Mesenteric fat pad (tissue), 1 donor: ENCODE measurements at regions not wholly inside any gene's neighbourhood (a gene's known extent, or its start where the extent isn't known, plus 50 kb on each side); places are given as distances from the start of the nearest gene placed in this dataset.
"Not testable (repeated sequence)": the region's sequence is repeated elsewhere in the genome, so short reads cannot be mapped to it uniquely, and the experiment has no call there.

Experiments used
- DNase-seq: peaks from one replicate; pipeline ENCODE4 v3.0.0-alpha.2; 2020; ENCODE audit warnings: low spot score
- donor health status: DM: yes; HTN: yes; CAD: no.

DNA sequence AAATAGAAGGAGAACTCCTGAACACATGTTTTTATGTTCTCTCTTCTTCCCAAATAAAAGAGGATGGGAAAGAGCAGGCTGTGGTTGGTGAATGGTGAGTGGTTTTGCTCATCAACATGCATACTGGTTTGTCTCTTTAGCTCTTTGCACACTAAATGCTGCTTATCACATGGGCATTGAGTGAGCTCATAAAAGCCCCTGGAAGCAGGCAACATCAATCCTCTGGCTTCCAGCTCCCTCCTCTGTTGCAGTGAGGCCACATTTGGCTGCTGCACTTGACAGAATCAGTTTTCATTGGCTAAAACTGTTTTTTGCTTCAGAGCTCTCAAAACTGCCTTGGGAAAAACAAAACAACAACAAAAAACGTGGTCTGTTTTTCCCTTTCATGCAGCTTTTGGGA, 1308.2 kb upstream of the NRXN1 start:
- no peak for DNase-seq

DNA sequence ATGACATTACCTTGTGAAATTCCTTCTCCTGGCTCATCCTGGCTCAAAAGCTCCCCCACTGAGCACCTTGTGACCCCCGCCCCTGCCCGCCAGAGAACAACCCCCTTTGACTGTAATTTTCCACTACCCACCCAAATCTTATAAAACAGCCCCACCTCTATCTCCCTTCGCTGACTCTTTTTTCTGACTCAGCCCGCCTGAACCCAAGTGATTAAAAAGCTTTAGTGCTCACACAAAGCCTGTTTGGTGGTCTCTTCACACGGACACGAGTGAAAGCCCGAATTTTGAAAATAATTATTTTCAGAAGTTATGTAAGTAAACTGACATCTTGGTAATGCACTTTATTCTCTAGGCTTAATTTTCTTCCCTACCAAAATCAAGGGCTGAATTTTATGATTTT, 1305.9 kb upstream of the NRXN1 start:
- not testable (repeated sequence) for DNase-seq

DNA sequence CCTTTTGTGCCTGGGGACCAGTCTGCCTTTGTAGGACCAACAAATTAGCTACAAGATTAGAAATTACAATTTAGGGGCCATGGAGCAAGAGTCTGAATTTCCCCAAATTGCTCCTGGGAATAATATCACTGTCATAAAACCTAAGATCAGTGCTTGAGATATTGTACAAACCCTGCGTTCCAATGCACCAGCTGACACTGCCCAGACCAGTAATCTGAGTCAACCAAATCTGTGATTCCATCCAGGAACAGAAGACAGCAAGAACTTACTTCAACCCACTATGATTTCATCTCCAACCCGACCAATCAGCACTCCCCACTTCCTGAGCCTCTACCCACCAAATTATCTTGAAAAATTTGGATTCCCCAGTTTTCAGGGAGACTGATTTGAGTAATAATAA, 1305.0 kb upstream of the NRXN1 start:
- DNase-seq = no peak

DNA sequence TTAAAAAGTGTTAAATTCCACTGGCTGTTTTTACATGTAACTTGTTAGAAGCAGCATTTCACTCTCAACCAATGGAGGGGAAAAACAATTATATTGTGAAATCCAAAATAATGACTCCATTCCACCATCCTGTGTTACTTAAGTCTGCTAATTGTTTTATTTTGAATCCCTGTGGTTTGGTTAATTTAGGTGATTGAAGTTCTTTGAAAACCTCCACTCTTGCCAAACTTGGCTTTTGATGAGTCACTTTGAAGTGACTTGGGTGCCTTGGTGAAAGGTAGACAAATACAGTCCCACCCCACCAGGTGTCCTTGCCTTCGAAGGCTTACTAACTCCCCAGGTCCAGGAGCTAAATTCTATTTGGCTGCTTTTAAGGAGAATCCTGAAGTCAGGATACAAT, 1303.8 kb upstream of the NRXN1 start:
- no peak for DNase-seq

DNA sequence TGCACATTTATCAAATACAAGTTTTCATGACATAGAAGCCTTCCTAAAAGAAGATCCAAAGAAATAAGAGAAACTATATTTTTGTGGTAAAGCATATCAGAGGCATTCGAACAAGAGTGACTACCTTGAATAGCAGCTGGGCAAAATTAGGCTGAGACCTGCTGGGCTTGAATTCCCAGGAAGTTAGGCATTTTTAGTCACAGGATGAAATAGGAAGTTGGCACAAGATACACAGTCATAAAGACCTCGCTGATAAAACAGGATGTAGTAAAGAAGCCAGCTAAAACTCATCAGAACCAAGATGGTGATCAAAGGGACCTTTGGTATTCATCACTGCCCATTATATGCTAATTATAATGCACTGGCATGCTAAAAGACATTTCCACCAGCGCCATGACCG, 1302.3 kb upstream of the NRXN1 start:
- DNase-seq = no peak

DNA sequence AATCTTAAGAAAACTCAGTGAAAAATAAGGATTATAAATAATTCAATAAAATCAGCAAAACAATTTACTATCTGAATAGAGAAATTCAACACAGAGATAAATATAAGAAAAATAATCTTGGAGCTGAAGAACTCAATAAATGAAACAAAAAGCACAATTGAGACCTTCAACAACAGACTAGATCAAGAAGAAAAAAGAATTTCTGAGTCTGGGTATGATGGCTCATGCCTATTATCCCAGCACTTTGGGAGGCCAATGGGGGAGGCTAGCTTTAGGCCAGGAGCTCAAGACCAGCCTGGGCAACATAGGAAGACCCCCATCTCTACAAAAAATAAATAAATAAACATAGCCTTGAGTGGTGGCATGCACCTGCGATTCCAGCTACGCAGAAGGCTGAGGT, 1295.7 kb upstream of the NRXN1 start:
- DNase-seq = no peak

DNA sequence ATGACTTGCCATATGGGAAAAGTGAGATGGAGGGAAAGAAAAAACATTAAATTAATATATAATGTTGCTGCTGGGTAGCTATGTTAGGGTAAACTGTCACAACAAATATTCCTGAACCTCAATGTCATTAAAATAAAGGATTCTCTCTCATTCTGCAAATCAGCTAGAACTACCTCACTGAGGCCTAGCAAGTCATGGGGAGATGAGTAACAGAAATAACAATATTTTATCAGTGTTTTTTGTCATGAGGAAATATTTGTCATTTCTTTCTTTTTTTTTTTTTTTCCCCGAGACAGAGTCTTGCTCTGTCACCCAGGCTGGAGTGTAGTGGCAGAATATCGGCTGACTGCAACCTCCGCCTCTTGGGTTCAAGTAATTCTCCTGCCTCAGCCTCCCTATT, 1282.3 kb upstream of the NRXN1 start:
- DNase-seq = no peak

DNA sequence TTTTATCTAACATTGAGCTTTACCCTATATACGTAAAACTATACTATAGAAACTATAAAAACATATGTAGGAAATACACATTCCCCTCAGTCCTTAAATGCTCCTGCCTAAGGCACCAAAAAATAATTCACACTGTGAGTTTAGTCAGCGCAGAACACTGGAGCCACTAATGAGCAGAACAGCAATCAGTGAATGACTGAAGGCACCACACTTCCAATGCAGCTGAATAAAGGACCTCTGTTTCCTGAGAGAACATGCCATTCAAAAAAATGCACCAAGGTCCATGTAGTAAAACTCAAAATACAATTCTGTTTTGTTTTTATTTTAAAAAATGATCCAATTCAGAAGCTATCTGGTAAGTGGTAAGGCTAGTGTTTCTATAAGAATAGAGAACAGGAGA, 1280.6 kb upstream of the NRXN1 start:
- DNase-seq = no peak

DNA sequence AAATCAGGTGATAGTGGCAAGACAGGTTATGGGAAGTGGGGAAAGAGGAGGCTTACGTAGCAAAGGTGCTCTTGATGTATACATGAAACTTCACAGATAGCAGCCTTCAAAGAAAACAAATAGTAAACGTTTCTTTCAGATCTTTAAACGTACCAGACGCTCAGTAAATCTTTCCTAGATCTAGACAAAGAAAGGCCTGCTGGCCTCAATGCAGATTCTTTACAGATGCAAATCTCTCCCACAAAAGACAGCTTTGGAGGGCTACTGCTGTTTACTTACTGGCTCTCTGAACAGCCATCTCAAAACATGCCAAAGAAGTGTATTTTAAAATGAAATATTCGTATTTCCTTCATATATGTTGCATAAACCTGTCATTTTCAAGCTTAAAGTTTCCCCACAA, 1279.9 kb upstream of the NRXN1 start:
- no peak for DNase-seq

DNA sequence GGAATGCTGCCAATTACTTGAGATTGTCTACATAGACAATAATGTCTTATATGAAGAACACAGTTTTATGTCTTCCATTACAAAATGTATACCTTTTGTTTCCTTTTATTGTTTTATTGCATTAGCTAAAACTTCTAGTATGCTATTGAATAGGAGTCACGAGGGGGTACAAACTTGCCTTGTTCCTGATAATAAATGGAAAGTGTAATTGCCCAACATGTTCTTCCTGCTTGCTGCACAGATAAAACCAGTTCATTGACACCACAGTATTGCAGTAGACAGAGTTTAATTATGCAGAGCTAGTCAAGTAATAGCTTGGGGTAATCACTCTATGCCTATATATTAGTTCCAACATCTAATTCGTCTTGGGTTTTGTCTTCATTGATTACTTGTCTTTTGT, 1276.2 kb upstream of the NRXN1 start:
- no peak for DNase-seq

DNA sequence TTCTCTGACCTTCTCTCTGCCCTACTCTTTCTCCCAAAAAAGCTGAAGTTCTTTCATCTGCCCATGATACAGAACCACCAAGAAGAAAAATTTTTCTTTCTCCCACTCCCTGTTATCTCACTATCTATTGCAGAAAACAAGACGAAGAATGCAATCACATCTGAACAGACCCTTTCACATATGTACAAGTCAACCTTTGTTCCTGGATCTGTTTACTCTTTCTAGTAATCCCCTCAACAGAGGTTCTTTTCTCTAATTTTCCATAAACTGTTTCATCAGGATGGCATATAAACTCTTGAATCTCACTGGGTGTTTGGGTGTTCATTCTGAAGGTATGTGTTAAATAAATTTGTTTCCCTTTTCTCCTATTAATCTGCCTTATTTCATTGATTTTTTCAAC, 1262.7 kb upstream of the NRXN1 start:
- no peak for DNase-seq

DNA sequence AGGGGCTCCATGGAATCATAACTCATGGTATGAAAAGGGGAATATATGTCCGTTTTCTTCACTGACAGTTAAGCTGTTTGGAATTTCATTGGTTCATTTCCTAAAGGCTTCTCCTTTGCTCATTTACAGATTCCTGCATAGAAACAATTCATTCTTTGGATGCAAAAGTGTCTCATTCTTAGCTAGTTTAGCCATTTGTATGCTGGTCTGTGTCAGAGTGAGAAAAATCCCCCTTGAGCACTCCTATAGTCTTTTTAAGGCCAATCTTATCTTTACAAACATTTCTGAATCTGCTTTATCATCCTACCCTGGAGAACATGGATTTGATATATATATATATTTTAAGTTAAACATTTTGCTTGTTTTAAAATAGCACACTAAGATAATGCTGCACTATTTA, 1260.9 kb upstream of the NRXN1 start:
- no peak for DNase-seq

DNA sequence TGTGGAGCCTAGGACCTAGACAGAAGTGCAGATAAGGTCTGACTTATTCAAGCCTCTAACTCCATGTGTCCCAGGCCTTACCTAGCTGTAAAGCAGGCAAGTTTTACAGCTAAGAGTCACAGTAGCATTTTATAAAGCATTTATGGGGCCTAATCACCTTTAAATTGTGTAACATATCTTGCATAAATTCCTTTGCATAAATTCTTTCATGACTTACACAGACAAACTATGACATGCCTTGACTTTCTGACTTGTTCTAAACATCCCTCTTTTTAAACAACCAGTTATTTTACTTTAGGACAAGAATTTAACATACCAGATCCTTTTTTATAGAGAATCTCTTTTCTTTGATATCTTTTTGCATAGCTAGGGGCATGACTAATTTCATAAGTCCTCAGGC, 1257.8 kb upstream of the NRXN1 start:
- no peak for DNase-seq

DNA sequence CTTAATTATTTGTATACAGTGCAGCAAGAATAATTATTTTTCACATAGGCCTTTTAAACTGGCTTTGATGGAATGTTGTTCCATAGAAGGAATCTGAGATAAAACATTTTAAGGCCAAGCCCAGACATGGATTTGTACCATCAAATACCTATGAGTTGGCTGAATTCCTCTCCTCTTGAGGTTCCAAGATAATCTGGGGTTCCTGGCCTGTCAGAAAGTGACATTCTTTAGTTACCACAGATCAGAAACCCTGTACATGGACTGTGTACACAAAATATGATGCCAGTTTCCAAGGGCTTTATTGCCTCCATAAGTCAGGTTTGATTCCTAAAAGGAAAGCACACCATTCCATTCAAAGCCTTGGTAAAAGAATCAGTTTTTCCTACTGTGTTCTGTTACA, 1256.7 kb upstream of the NRXN1 start:
- DNase-seq = no peak

DNA sequence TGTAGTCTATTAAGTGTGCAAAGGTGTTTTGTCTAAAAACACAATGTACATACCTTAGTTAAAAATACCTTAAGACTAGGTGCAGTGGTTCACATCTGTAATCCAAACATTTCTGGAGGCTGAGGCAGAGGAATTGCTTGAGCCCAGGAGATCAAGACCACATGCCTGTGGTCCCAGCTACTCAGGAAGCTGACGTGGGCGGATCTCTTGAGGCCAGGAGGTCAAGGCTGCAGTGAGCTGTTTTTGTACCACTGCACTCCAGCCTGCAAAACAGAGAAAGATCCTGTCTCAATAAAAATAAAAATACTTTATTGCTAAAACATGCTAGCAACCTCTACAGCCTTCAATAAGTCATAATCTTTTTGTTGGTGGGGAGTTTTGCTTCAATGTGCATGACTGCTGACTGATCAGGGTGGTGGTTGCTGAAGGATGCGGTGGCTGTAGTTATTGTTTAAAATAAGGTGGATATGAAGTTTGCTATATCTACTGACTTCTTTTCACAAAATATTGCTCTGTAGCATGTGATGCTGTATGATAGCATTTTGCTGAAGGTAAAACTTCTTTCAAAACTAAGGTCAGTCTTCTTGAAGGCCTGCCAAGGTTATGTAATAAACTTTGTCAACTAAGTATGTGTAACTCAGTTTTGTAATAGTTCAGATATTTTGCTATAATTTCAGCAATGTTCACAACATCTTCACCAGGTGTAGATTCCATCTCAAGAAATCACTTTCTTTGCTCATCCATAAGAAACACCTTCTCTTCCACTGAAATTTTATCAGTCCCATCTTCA, 1238.0 kb upstream of the NRXN1 start:
- DNase-seq = no peak

DNA sequence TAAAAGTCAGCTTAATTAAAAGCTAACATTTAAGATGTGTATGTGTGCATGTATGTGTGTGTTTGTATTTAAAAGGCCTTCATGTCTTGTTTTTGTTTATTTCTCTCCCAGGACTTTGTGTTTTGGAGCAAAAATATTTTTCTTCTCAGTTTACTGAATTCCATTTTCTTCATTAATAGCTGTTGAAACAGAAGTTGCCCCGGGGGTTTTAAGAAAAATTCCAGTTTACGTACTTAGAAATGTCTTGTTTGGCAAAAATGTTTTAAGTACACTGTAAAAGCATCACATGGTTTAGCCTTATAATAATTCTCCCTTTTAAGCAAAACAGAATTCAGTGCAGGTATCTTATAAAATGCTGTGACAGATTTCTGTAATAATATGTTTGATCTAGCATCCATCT, 1233.0 kb upstream of the NRXN1 start:
- DNase-seq = no peak

DNA sequence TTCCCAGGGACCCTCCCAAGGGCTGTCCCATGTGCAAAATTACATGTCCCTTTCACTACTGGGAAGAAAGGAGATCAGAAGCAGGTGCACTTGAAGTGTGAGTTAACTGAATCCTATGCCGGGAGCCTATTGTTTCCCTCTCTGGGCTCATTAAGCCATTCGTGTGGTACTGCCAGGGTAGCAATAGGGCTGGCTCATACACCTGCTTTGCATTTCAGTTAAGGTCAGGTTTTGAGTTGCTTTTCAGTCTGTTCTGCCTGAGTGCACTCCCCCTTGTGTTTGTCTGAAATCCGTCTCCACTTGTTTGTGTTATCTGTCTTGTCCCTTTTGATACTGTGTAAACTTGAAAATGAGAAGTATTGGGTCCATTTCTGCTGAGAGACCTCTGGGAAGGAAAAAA, 1232.6 kb upstream of the NRXN1 start:
- DNase-seq = no peak

DNA sequence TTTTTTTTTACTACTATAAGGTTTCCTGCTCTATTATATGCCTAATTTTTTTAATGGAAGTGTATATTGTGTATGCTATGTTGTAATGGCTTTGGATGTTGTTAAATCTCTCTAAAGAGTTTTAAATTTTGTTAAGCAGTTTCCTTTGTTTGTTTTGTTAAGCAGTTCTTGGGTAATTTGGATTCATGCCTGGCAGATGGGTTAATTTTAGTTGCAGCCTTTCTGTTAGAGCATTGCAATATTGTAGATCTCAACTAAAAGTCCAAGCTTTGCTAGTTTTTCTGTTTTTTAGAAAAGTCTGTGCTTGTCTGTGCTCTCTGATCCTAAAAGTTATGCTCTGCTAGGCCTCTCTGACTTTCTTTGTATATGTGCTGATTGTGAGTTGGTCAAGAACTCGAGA, 1229.0 kb upstream of the NRXN1 start:
- no peak for DNase-seq

DNA sequence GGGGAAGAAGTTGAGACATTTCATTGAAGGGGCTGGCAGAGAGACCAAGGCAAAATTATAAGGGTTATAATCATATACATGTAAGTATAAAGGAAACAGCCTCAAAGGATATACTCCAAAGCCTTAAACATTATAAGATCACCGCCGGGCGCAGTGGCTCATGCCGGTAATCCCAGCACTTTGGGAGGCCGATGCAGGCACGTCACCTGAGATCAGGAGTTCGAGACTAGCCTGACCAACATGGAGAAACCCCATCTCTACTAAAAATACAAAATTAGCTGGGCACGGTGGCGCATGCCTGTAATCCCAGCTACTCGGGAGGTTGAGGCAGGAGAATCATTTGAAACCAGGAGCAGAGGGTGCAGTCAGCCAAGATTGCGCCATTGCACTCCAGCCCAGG, 1227.0 kb upstream of the NRXN1 start:
- not testable (repeated sequence) for DNase-seq

DNA sequence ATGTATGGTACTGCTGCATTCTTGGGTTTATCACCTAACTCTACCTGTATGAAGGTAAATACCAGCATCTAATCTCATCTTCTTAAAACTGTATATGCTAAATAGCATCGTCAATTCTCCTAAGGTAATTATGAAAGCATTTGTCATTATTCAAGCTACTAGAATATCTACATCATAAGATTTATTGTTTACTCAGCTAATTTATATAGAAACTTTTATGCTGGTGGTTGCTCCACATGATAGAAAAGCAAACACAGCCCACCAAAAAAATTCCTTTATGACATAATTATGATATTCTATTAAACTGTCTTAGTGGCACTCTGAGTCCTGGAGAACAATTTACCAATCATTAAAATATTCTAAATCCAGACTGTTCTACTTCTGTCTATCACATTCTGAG, 1226.1 kb upstream of the NRXN1 start:
- no peak for DNase-seq

DNA sequence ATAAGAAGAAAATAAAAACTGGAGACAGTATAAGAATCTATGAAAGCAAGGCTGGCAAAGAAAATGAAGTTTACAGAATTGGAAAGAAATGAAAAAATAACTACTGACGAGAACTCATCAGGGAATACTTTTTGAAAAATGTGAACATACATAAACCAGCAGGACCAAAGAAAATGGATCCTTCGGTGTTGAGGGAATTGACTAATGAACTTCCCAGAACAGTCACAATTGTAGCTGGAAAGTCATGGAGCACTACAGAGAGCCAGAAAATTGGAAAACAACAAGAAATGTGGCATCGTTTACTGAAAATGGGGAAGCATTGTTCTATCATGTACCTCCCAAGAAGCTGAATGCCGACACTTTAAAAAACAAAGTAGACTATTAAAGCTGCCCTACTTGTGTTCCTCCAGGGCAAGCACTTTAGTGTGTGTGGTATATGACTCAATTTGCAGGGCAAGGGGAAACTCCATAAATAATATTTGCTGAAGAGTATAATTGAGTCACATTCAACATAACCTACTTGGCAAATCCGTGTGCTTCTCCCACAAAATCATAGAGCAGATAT, 1221.6 kb upstream of the NRXN1 start:
- no peak for DNase-seq

DNA sequence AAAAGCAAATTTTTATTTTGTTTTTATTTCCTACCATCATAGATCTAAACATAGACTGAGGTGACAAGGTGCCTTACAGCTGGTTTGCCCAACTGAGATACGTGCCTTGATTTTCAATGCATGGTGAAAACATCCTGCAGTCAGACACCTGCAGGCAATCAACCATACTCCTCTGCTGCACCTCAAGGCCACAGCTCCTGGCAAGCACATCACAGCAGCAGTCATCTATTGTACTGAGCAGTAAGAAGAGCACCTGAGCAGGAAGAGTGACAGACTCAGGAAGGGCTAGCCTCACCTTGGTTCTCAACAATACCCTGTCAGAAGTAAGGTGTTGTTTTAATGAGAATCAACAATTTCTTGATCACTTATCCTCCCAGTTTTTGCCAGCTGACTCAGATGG, 1206.8 kb upstream of the NRXN1 start:
- DNase-seq = no peak

DNA sequence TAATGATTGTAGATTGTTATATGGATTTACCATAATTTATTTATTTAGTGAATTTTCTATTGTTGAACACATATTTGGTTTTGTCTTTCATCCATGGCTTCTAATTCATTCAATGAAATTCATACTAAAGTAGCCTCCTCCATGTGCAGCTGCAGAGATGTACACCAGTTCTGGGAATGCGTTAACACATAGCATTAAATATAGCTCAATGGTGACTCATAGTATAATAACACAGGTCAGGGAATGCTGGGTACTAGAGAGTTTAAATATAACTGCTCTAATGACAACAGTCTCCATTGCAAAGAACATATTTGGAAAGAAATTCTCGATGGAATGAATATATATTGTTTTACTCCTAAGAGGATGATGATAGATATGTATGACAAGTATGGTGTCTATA, 1190.2 kb upstream of the NRXN1 start:
- no peak for DNase-seq

DNA sequence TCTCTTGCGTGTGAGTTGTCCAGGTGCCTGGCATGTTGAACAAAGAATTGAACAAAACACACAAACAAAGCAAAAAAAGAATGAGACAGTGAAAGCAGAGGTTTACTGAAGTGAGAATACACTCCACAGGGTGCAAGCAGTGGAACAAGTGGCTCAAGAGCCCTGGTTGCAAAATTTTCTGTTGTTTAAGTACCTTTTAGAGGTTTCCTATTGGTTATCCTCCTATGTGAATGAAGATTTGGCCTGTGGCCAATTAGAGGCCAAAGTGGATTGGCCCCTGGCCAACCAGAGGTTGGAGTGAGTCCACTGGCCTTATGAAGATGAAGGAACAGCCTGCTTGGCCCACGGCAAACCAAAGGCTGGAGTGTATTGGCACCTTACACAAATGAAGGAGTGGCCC, 1188.5 kb upstream of the NRXN1 start:
- DNase-seq = no peak
